Keratinocyte (primary cell): ENCODE measurements at regions not wholly inside any gene's neighbourhood (a gene's known extent, or its start where the extent isn't known, plus 50 kb on each side); places are given as distances from the start of the nearest gene placed in this dataset.

Experiments used
- CTCF ChIP-seq, 3 experiments: IDR thresholded peaks in 1 of 3; conservative IDR thresholded peaks in 1 of 3; optimal IDR thresholded peaks in 1 of 3; 2 replicates in 2 of 3; 3 replicates in 1 of 3; pipeline versions ENCODE3 to v1.5.1; 2011; ENCODE audit warnings: low read length in 3 of 3, mild to moderate bottlenecking in 3 of 3, moderate library complexity in 2 of 3, control low read depth in 1 of 3, inconsistent platforms in 1 of 3; ENCODE audit not compliant: insufficient read depth in 2 of 3; ENCODE audit errors: extremely low read depth in 1 of 3
- EZH2 ChIP-seq: IDR thresholded peaks from one replicate; pipeline ENCODE4 v1.6.1; 2012; ENCODE audit warnings: inconsistent platforms, mild to moderate bottlenecking, low read length, moderate library complexity

GRCh38 chr16:59941594-59941993, 1207.5 kb upstream of the GOT2 start:
- TF ChIP-seq CTCF (optimal IDR thresholded peaks at IDR 0.05 in 1 of 3, IDR thresholded peaks at IDR 0.05 in 1 of 3, conservative IDR thresholded peaks at IDR 0.05 in 1 of 3; ENCODE audit: extremely low read depth in 1 of 3, insufficient read depth in 2 of 3, low read length in 3 of 3), result no peak
- TF ChIP-seq EZH2, result no peak
